ENCODE measurements at regions not wholly inside any gene's neighbourhood (a gene's known extent, or its start where the extent isn't known, plus 50 kb on each side); places are given as distances from the start of the nearest gene placed in this dataset.

GRCh38 chr5:118006219-118006618 lies 982.1 kb downstream of the DTWD2 start:
- no peak for TF ChIP-seq EP300 (IDR thresholded peaks at IDR 0.05)
- no peak for TF ChIP-seq CTCF (IDR thresholded peaks at IDR 0.05)
